Endodermal cell (in vitro differentiated cells): ENCODE measurements at regions not wholly inside any gene's neighbourhood (a gene's known extent, or its start where the extent isn't known, plus 50 kb on each side); places are given as distances from the start of the nearest gene placed in this dataset.

ENCODE experiments used
- DNase-seq: peaks from one replicate; pipeline ENCODE4 v3.0.0-alpha.2; 2017
- H3K27ac ChIP-seq: 2 replicates; pipeline ENCODE4 v1.5.1; 2013; ENCODE audit warnings: mild to moderate bottlenecking, low read depth, low read length, moderate library complexity
- H3K27me3 ChIP-seq: 2 replicates; pipeline ENCODE4 v1.6.1; 2013; ENCODE audit warnings: mild to moderate bottlenecking, low read length, moderate library complexity; ENCODE audit not compliant: insufficient read depth, control insufficient read depth, poor library complexity, severe bottlenecking
- H3K36me3 ChIP-seq: 2 replicates; pipeline ENCODE4 v1.7.0; 2013; ENCODE audit warnings: mild to moderate bottlenecking, low read length, moderate library complexity; ENCODE audit not compliant: control insufficient read depth, insufficient read depth
- H3K4me1 ChIP-seq: one replicate; pipeline ENCODE4 v1.7.0; 2013; ENCODE audit warnings: low read length; ENCODE audit not compliant: control insufficient read depth, insufficient read depth
- H3K4me3 ChIP-seq: 2 replicates; pipeline ENCODE4 v1.5.1; 2013; ENCODE audit warnings: mild to moderate bottlenecking, low read length, moderate library complexity
- H3K9ac ChIP-seq: 2 replicates; pipeline ENCODE4 v1.6.1; 2013; ENCODE audit warnings: mild to moderate bottlenecking, low read length, moderate library complexity; ENCODE audit not compliant: poor library complexity, severe bottlenecking; ENCODE audit errors: extremely low read depth
- H3K9me3 ChIP-seq: 2 replicates; pipeline ENCODE4 v1.6.1; 2013; ENCODE audit warnings: mild to moderate bottlenecking, low read length, moderate library complexity; ENCODE audit not compliant: control insufficient read depth
- H3K27ac Mint-ChIP-seq: 2 replicates; pipeline ENCODE4 v1.8.0; 2020; ENCODE audit warnings: mixed read lengths
- H3K27me3 Mint-ChIP-seq: 2 replicates; pipeline ENCODE4 v1.8.0; 2021; ENCODE audit warnings: mild to moderate bottlenecking, mixed read lengths; ENCODE audit not compliant: insufficient read depth
- H3K36me3 Mint-ChIP-seq: 2 replicates; pipeline ENCODE4 v1.8.0; 2020; ENCODE audit warnings: low read depth, mixed read lengths
- H3K4me1 Mint-ChIP-seq: 2 replicates; pipeline ENCODE4 v1.8.0; 2020; ENCODE audit warnings: mixed read lengths
- H3K4me3 Mint-ChIP-seq: 2 replicates; pipeline ENCODE4 v1.8.0; 2020; ENCODE audit warnings: mild to moderate bottlenecking, moderate library complexity, mixed read lengths
- H3K9me3 Mint-ChIP-seq: 2 replicates; pipeline ENCODE4 v1.8.0; 2020; ENCODE audit warnings: mild to moderate bottlenecking, mixed read lengths
- WGBS, 2 experiments: methylation state at CpG; one replicate each; pipeline versions ENCODE4 v1.1.5 to v1.1.7; 2013; ENCODE audit warnings: missing lambda C conversion rate in 2 of 2, mixed read lengths in 1 of 2; ENCODE audit not compliant: insufficient coverage in 1 of 2, insufficient read length in 1 of 2; 5-methylcytosine and 5-hydroxymethylcytosine counted together
- TF ChIP-seq, protein P1 (sequence below): fragments of 200-600 bp; sonication (generic); conservative IDR thresholded peaks from 2 replicates; pipeline ENCODE4 v1.5.0; 2021; ENCODE audit warnings: antibody characterized with exemption, mild to moderate bottlenecking

GRCh38 chr10:55466806-55467504 is 665.9 kb upstream of the PCDH15 start:
- H3K27ac Mint-ChIP-seq, result no peak overlapping the region
- no peak overlapping the region for H3K4me3 Mint-ChIP-seq

GRCh38 chr10:55464083-55464482 is 663.1 kb upstream of the PCDH15 start:
- no peaks in the 10 kb centered on the region for H3K27me3 Mint-ChIP-seq
- 93% methylated on average over 3 of the region's 4 CpGs; no CpG with 5 or more reads in 1 of the 2 experiments for WGBS, 2 experiments
- H3K9me3 Mint-ChIP-seq, result no peaks in the 10 kb centered on the region
- H3K27ac ChIP-seq, result no peak overlapping the region
- no peak overlapping the region for H3K4me3 ChIP-seq
- no peaks in the 10 kb centered on the region for H3K36me3 ChIP-seq
- no peaks in the 10 kb centered on the region for H3K36me3 Mint-ChIP-seq
- H3K4me1 ChIP-seq, result no peaks in the 10 kb centered on the region
- no peak overlapping the region for H3K9ac ChIP-seq
- H3K4me1 Mint-ChIP-seq, result no peaks in the 10 kb centered on the region
- no peak overlapping the region for H3K27ac Mint-ChIP-seq
- DNase-seq, result no peak
- no peaks in the 10 kb centered on the region for H3K27me3 ChIP-seq
- TF ChIP-seq, protein P1, sequence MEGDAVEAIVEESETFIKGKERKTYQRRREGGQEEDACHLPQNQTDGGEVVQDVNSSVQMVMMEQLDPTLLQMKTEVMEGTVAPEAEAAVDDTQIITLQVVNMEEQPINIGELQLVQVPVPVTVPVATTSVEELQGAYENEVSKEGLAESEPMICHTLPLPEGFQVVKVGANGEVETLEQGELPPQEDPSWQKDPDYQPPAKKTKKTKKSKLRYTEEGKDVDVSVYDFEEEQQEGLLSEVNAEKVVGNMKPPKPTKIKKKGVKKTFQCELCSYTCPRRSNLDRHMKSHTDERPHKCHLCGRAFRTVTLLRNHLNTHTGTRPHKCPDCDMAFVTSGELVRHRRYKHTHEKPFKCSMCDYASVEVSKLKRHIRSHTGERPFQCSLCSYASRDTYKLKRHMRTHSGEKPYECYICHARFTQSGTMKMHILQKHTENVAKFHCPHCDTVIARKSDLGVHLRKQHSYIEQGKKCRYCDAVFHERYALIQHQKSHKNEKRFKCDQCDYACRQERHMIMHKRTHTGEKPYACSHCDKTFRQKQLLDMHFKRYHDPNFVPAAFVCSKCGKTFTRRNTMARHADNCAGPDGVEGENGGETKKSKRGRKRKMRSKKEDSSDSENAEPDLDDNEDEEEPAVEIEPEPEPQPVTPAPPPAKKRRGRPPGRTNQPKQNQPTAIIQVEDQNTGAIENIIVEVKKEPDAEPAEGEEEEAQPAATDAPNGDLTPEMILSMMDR, result no peak
- no peak overlapping the region for H3K4me3 Mint-ChIP-seq
- H3K9me3 ChIP-seq, result no peaks in the 10 kb centered on the region

More at GRCh38 chr10:55466806-55467504, 665.9 kb upstream of the PCDH15 start:
- Mint-ChIP-seq H3K36me3 (no peaks in the 10 kb centered on the region), H3K27me3 (no peaks in the 10 kb centered on the region), H3K4me1 (no peaks in the 10 kb centered on the region), H3K9me3 (no peaks in the 10 kb centered on the region)
- Histone ChIP-seq H3K27ac (no peak overlapping the region), H3K9ac (no peak overlapping the region), H3K4me3 (no peak overlapping the region), H3K4me1 (no peaks in the 10 kb centered on the region), H3K9me3 (no peaks in the 10 kb centered on the region), H3K27me3 (no peaks in the 10 kb centered on the region), H3K36me3 (no peaks in the 10 kb centered on the region)
- 96 to 100% methylated on average over 1 to 2 of the region's 2 CpGs for WGBS, 2 experiments
- TF ChIP-seq, protein P1, result no peak
- no peak for DNase-seq

DNA sequence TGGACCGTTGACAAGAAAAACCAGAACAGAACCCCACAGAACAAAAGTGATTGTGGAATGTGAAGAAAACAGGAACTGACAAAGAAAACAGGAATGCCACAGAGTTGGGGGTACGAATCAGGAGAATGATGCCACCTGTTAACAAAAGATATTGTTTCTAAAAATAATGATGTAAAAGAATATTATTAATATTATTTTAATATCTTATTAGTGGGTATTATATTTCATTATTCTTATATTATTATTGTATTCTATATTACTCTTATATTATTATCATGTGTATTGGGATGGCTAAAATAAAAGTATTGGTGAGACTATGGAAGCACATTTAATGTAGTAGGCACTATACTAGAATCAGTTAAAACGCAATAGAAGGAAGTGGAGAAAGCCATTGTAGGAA is 659.0 kb upstream of the PCDH15 start:
- H3K9me3 Mint-ChIP-seq, result no peaks in the 10 kb centered on the region
- no peaks in the 10 kb centered on the region for H3K27me3 ChIP-seq
- no peaks in the 10 kb centered on the region for H3K36me3 ChIP-seq
- H3K27ac Mint-ChIP-seq, result no peak overlapping the region
- H3K4me1 ChIP-seq, result no peaks in the 10 kb centered on the region
- TF ChIP-seq, protein P1, result no peak
- H3K4me1 Mint-ChIP-seq, result no peaks in the 10 kb centered on the region
- no peak for DNase-seq
- no peak overlapping the region for H3K4me3 ChIP-seq
- no peak overlapping the region for H3K27ac ChIP-seq
- H3K9me3 ChIP-seq, result no peaks in the 10 kb centered on the region
- H3K4me3 Mint-ChIP-seq, result no peak overlapping the region
- no peak overlapping the region for H3K9ac ChIP-seq
- H3K27me3 Mint-ChIP-seq, result no peaks in the 10 kb centered on the region
- H3K36me3 Mint-ChIP-seq, result no peaks in the 10 kb centered on the region
- WGBS, 2 experiments, result 86 to 95% methylated on average over 1 to 3 of the region's 3 CpGs
